ENCODE measurements at regions not wholly inside any gene's neighbourhood (a gene's known extent, or its start where the extent isn't known, plus 50 kb on each side); places are given as distances from the start of the nearest gene placed in this dataset.
"Not testable (repeated sequence)": the region's sequence is repeated elsewhere in the genome, so short reads cannot be mapped to it uniquely, and the experiment has no call there.

- Histone ChIP-seq H3K36me3 (no peaks in the 10 kb centered on the region), H3K9me3 (replicated peaks) (no peaks in the 10 kb centered on the region), H3K4me3 (no peak overlapping the region), H3K27ac (replicated peaks) (no peak overlapping the region), H3K27me3 (ENCODE audit: low read depth) (no peaks in the 10 kb centered on the region), H3K4me1 (no peaks in the 10 kb centered on the region)
- intact Hi-C loops (cut with micrococcal nuclease) = no loop called here
- no peak for DNase-seq
- TF ChIP-seq, protein P1, sequence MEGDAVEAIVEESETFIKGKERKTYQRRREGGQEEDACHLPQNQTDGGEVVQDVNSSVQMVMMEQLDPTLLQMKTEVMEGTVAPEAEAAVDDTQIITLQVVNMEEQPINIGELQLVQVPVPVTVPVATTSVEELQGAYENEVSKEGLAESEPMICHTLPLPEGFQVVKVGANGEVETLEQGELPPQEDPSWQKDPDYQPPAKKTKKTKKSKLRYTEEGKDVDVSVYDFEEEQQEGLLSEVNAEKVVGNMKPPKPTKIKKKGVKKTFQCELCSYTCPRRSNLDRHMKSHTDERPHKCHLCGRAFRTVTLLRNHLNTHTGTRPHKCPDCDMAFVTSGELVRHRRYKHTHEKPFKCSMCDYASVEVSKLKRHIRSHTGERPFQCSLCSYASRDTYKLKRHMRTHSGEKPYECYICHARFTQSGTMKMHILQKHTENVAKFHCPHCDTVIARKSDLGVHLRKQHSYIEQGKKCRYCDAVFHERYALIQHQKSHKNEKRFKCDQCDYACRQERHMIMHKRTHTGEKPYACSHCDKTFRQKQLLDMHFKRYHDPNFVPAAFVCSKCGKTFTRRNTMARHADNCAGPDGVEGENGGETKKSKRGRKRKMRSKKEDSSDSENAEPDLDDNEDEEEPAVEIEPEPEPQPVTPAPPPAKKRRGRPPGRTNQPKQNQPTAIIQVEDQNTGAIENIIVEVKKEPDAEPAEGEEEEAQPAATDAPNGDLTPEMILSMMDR (IDR thresholded peaks at IDR 0.05; ENCODE audit: borderline replicate concordance) = no peak
Observed at GRCh38 chr12:25401547-25402345, 151.0 kb upstream of the KRAS start.

- Histone ChIP-seq H3K36me3 (no peaks in the 10 kb centered on the region), H3K4me1 (no peaks in the 10 kb centered on the region), H3K4me3 (no peak overlapping the region), H3K27me3 (ENCODE audit: low read depth) (no peaks in the 10 kb centered on the region), H3K27ac (replicated peaks) (no peak overlapping the region), H3K9me3 (replicated peaks) (no peaks in the 10 kb centered on the region)
- intact Hi-C loops (cut with micrococcal nuclease) = no loop called here
- TF ChIP-seq, protein P1 (IDR thresholded peaks at IDR 0.05; ENCODE audit: borderline replicate concordance) = no peak
- DNase-seq = no peak
Observed at GRCh38 chr12:25397001-25397400, 146.3 kb upstream of the KRAS start.

GRCh38 chr12:25395227-25395626 is 144.5 kb upstream of the KRAS start:
- no peak for DNase-seq
- Histone ChIP-seq H3K4me1 (no peaks in the 10 kb centered on the region), H3K9me3 (replicated peaks) (no peaks in the 10 kb centered on the region), H3K27ac (replicated peaks) (no peak overlapping the region), H3K36me3 (no peaks in the 10 kb centered on the region), H3K4me3 (no peak overlapping the region), H3K27me3 (ENCODE audit: low read depth) (no peaks in the 10 kb centered on the region)
- intact Hi-C loops (cut with micrococcal nuclease) = no loop called here
- TF ChIP-seq, protein P1 (IDR thresholded peaks at IDR 0.05; ENCODE audit: borderline replicate concordance) = no peak

DNA sequence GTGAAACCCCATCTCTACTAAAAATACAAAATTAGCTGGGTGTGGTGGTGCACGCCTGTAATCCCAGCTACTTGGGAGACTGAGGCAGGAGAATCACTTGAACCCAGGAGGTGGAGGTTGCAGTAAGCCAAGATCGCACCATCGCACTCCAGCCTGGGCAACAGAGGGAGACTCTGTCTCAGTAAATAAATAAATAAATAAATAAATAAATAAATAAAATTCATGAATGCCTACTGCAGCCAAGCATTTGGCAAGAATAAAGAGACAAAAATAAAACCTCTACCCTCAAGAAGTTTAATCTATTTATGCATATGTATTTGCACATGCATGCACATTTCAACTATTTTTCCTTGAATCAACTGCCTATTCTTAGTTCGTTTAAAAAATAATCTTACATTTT is 144.0 kb upstream of the KRAS start:
- H3K27me3 ChIP-seq (ENCODE audit: low read depth); DNase-seq; intact Hi-C loops (cut with micrococcal nuclease); H3K36me3 ChIP-seq; H3K27ac ChIP-seq (replicated peaks); H3K4me3 ChIP-seq; H3K9me3 ChIP-seq (replicated peaks); H3K4me1 ChIP-seq: not testable (repeated sequence)

DNA sequence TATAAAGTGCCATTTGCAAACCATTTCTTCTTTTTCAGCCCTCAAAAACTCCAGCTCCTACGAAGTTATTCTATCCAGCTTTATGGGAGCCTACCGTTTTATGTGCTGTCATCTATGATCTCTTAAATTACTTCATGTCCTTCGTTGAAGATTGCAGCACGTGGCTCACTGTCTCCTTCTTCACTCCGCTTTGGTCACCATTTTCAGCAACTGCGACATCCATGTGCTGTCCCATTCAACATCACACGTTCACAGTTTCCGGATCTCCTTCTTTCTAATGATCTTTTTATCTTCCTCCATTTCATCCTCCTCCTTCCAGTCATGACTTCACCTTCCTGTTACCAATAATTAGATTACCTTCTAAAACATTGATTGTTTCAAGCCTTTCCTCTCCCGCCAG is 143.3 kb upstream of the KRAS start:
- Histone ChIP-seq H3K27ac (replicated peaks) (no peak overlapping the region), H3K36me3 (no peaks in the 10 kb centered on the region), H3K4me3 (no peak overlapping the region), H3K9me3 (replicated peaks) (no peaks in the 10 kb centered on the region), H3K4me1 (no peaks in the 10 kb centered on the region), H3K27me3 (ENCODE audit: low read depth) (no peaks in the 10 kb centered on the region)
- DNase-seq = no peak
- intact Hi-C loops (cut with micrococcal nuclease) = no loop called here
- TF ChIP-seq, protein P1 (IDR thresholded peaks at IDR 0.05; ENCODE audit: borderline replicate concordance) = no peak

GRCh38 chr12:25391346-25391745 is 140.6 kb upstream of the KRAS start:
- H3K9me3 ChIP-seq (replicated peaks); H3K27ac ChIP-seq (replicated peaks); DNase-seq; H3K4me1 ChIP-seq; H3K4me3 ChIP-seq; H3K27me3 ChIP-seq (ENCODE audit: low read depth); H3K36me3 ChIP-seq; intact Hi-C loops (cut with micrococcal nuclease): not testable (repeated sequence)
